GM21526 (cell line): ENCODE measurements at regions not wholly inside any gene's neighbourhood (a gene's known extent, or its start where the extent isn't known, plus 50 kb on each side); places are given as distances from the start of the nearest gene placed in this dataset.
"Not testable (repeated sequence)": the region's sequence is repeated elsewhere in the genome, so short reads cannot be mapped to it uniquely, and the experiment has no call there.

Experiments
- ATAC-seq: cut with Tn5 transposase; IDR thresholded peaks from one replicate; pipeline ENCODE4 v1.9.1; 2021; ENCODE audit warnings: moderate library complexity; ENCODE audit not compliant: unreplicated experiment, low FRiP score

- no peak for ATAC-seq
Measured at GRCh38 chr7:91446819-91447218, 182.6 kb downstream of the FZD1 start.

- no peak for ATAC-seq
Measured at GRCh38 chr7:91455411-91455810, 191.2 kb downstream of the FZD1 start.

- ATAC-seq, result no peak
Measured at GRCh38 chr7:91457208-91457607, 193.0 kb downstream of the FZD1 start.

- ATAC-seq, result no peak
Measured at GRCh38 chr7:91459539-91459938, 195.3 kb downstream of the FZD1 start.

GRCh38 chr7:91462316-91462715 lies 198.1 kb downstream of the FZD1 start:
- no peak for ATAC-seq

- ATAC-seq, result no peak
Measured at GRCh38 chr7:91463330-91463729, 199.1 kb downstream of the FZD1 start.

GRCh38 chr7:91465595-91466061 lies 201.4 kb downstream of the FZD1 start:
- ATAC-seq, result no peak

- no peak for ATAC-seq
Measured at GRCh38 chr7:91468256-91468655, 204.0 kb downstream of the FZD1 start.

- ATAC-seq, result no peak
Measured at GRCh38 chr7:91473619-91474018, 209.4 kb downstream of the FZD1 start.

GRCh38 chr7:91474074-91474473 lies 209.8 kb downstream of the FZD1 start:
- ATAC-seq, result no peak

- not testable (repeated sequence) for ATAC-seq
Measured at GRCh38 chr7:91480470-91480869, 216.2 kb downstream of the FZD1 start.

- no peak for ATAC-seq
Measured at GRCh38 chr7:91491868-91492267, 227.6 kb downstream of the FZD1 start.

GRCh38 chr7:91492317-91492716 lies 228.1 kb downstream of the FZD1 start:
- ATAC-seq, result no peak

GRCh38 chr7:91492773-91493172 lies 228.5 kb downstream of the FZD1 start:
- ATAC-seq, result no peak

GRCh38 chr7:91494450-91494849 lies 230.2 kb downstream of the FZD1 start:
- ATAC-seq, result no peak

GRCh38 chr7:91496251-91496820 lies 232.1 kb downstream of the FZD1 start:
- no peak for ATAC-seq

- not testable (repeated sequence) for ATAC-seq
Measured at GRCh38 chr7:91497277-91497676, 233.0 kb downstream of the FZD1 start.

- no peak for ATAC-seq
Measured at GRCh38 chr7:91503934-91504555, 239.8 kb downstream of the FZD1 start.

- no peak for ATAC-seq
Measured at GRCh38 chr7:91504919-91505318, 240.7 kb downstream of the FZD1 start.

GRCh38 chr7:91506966-91507365 lies 242.7 kb downstream of the FZD1 start:
- ATAC-seq, result not testable (repeated sequence)

- not testable (repeated sequence) for ATAC-seq
Measured at GRCh38 chr7:91511861-91512260, 247.6 kb downstream of the FZD1 start.

- no peak for ATAC-seq
Measured at GRCh38 chr7:91512958-91513357, 248.7 kb downstream of the FZD1 start.
